Left lung (tissue), 4 donors: ENCODE measurements at regions not wholly inside any gene's neighbourhood (a gene's known extent, or its start where the extent isn't known, plus 50 kb on each side); places are given as distances from the start of the nearest gene placed in this dataset.

Source experiments
- ATAC-seq: fragments of 200-7000 bp; cut with Tn5 transposase; one replicate; pipeline ENCODE4 v1.9.1; 2020; ENCODE audit warnings: moderate library complexity
- DNase-seq, 4 donors: peaks; one replicate each; pipeline ENCODE4 v3.0.0-alpha.2; 2013 to 2020
- H3K27ac ChIP-seq, 2 donors: fragments of 200-600 bp; sonication (generic) in 1 of 2; one replicate each; pipeline versions ENCODE4 v1.5.0 to v1.8.0; 2020 to 2021
- H3K27me3 ChIP-seq, 2 donors: fragments of 200-600 bp; sonication (generic) in 1 of 2; one replicate each; pipeline versions ENCODE4 v1.5.0 to v1.8.0; 2020 to 2021
- H3K36me3 ChIP-seq, 2 donors: fragments of 200-600 bp; sonication (generic) in 1 of 2; one replicate each; pipeline versions ENCODE4 v1.5.0 to v1.8.0; 2020 to 2021
- H3K4me1 ChIP-seq, 2 donors: fragments of 200-600 bp; one replicate each; pipeline ENCODE4 v1.8.0; 2021
- H3K4me3 ChIP-seq, 2 donors: fragments of 200-600 bp; sonication (generic) in 1 of 2; one replicate each; pipeline versions ENCODE4 v1.5.0 to v1.8.0; 2020 to 2021; ENCODE audit warnings: mild to moderate bottlenecking in 1 of 2
- H3K9me3 ChIP-seq, 2 donors: fragments of 200-600 bp; sonication (generic) in 1 of 2; one replicate each; pipeline versions ENCODE4 v1.5.0 to v1.8.0; 2020 to 2021
- intact Hi-C, 2 donors: fragments of 100-400 bp; cut with DNase I; formaldehyde crosslinking; loops; one replicate each; pipeline versions ENCODE4 v1.11.2 to v1.14.2; 2022
- TF ChIP-seq, protein P1 (sequence below), 2 donors: fragments of 200-600 bp; sonication (generic) in 1 of 2; IDR thresholded peaks; one replicate each; pipeline versions ENCODE4 v1.5.0 to v1.8.0; 2021; ENCODE audit warnings: antibody characterized with exemption in 2 of 2
- donor health status: DM: no; HTN: yes; CAD: no.
- donor health status: DM: no; HTN: no; CAD: no.

DNA sequence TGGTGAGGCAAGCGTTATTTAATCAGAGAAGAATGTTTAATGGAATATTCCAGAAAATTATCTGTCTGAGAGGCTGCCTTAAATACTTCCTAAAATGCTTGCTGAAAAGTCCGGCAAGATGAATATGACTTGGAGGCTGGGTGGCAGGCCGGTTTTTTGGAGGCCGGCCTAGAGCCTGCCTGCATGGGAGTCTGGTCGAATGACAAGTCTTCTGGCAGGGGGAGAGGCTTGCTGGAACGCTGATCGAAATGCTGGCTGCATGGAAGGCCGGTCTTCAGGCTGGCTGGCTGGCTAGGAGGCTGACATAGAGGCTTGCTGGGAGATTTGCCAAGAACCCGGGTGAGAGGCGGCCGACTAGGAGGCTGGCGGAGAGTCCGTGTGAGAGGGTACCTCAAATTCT is 135.7 kb downstream of the OR13A1 start:
- DNase-seq (peak in 2 of 4 donors; percentile 15 to 60), ATAC-seq (peak; percentile 43)
- no peak overlapping the region for H3K4me3 ChIP-seq
- no peaks in the 10 kb centered on the region for H3K36me3 ChIP-seq
- H3K4me1 ChIP-seq, result no peaks in the 10 kb centered on the region
- no peaks in the 10 kb centered on the region for H3K27me3 ChIP-seq
- intact Hi-C loops, result no loop called here
- no peaks in the 10 kb centered on the region for H3K9me3 ChIP-seq
- TF ChIP-seq, protein P1, sequence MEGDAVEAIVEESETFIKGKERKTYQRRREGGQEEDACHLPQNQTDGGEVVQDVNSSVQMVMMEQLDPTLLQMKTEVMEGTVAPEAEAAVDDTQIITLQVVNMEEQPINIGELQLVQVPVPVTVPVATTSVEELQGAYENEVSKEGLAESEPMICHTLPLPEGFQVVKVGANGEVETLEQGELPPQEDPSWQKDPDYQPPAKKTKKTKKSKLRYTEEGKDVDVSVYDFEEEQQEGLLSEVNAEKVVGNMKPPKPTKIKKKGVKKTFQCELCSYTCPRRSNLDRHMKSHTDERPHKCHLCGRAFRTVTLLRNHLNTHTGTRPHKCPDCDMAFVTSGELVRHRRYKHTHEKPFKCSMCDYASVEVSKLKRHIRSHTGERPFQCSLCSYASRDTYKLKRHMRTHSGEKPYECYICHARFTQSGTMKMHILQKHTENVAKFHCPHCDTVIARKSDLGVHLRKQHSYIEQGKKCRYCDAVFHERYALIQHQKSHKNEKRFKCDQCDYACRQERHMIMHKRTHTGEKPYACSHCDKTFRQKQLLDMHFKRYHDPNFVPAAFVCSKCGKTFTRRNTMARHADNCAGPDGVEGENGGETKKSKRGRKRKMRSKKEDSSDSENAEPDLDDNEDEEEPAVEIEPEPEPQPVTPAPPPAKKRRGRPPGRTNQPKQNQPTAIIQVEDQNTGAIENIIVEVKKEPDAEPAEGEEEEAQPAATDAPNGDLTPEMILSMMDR (IDR thresholded peaks at IDR 0.05), result no peak
- H3K27ac ChIP-seq, result peak overlapping the region in 1 of 2 donors; percentile 39

DNA sequence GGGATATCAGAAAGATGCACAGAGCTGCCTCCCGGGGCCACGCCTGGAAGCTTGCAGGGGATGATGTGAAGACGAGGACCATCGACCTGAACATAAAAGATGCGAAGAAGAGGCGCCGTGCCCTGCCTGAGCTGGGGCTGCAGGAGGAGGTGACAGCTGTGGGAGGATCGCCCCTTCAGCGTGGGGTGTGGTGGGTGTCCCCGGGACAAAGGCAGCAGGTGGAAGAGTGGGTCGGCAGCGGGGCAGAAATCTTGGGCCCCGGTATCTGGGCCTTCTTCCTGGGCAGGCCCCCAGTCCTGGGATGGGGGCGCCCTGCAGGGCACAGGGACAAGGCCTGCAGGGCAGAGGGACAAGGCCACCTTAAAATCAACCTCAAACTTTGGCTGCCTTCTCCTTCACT is 134.9 kb downstream of the OR13A1 start:
- DNase-seq (peak in 1 of 4 donors; percentile 60), ATAC-seq (no peak)
- H3K4me3 ChIP-seq, result no peak overlapping the region
- no peaks in the 10 kb centered on the region for H3K4me1 ChIP-seq
- no peaks in the 10 kb centered on the region for H3K36me3 ChIP-seq
- TF ChIP-seq, protein P1 (IDR thresholded peaks at IDR 0.05), result no peak
- intact Hi-C loops, result no loop called here
- no peaks in the 10 kb centered on the region for H3K9me3 ChIP-seq
- H3K27me3 ChIP-seq, result no peaks in the 10 kb centered on the region
- no peak overlapping the region for H3K27ac ChIP-seq

DNA sequence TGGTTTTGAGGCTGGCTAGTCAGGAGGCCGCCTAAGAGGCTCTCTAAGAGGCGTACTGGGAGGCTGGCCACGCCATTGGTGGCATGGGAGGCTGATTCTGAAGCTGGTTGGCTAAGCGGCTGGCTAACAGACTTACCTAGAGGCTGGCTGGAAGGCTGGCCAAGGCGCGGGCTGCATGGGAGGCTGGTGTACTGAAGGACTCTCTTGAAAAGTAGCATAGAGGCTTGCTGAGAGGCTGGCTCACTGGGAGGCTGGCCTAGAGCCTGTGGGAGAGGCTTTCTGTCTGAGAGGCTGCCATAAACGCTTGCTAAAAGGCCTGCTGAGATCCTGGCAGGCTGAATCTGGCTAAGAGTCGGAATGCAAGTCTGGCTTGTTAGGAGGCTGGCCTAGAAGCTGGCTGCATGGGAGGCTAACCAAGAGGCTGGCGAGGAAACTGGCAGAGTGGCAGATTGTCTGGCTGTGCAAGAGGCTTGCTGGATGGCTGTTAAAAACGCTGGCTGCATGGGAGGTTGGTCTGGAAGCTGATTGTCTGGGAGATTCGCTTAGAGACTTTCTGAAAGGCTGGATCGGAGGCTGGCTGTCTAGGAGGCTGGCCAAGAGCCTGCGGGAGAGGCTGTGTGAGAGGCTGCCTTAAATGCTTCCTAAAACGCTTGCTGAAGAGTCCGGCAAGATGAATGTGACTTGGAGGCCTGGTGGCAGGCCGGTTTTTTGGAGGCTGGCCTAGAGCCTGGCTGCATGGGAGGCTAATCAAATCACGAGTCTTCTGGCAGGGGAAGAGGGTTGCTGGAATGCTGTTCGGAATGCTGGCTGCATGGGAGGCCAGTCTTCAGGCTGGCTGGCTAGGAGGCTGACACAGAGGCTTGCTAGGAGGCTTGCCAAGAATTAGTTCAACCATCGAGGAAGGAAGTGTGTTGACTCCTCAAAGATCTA is 134.2 kb downstream of the OR13A1 start:
- TF ChIP-seq, protein P1 (IDR thresholded peaks at IDR 0.05), result no peak
- Histone ChIP-seq H3K9me3 (no peaks in the 10 kb centered on the region), H3K27ac (peak overlapping the region in 1 of 2 donors; percentile 33), H3K27me3 (no peaks in the 10 kb centered on the region), H3K4me1 (no peaks in the 10 kb centered on the region), H3K36me3 (no peaks in the 10 kb centered on the region), H3K4me3 (no peak overlapping the region)
- intact Hi-C loops, result no loop called here
- DNase-seq (peak in 2 of 4 donors; percentile 35 to 54), ATAC-seq (peak; percentile 43)

DNA sequence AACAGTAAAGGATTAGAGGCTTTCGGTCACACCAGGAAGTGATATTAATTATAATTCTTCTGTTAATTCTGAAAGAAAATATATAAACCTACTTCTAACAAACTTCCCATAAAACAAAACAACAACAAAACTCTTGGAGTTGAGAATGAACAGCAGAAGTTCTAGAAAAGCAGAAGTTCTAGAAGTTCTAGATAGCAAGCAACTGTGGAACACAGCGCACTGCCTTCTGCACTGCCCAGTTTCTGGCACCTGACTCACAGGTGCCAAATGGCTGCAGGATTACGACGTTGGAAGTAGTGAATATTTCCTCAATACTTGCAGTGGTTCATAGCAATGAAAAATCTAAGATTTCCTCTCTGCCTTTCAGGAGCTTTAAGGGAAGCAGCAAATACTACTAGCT is 132.2 kb downstream of the OR13A1 start:
- Histone ChIP-seq H3K27me3 (no peaks in the 10 kb centered on the region), H3K27ac (no peak overlapping the region), H3K4me3 (no peak overlapping the region), H3K4me1 (no peaks in the 10 kb centered on the region), H3K9me3 (no peaks in the 10 kb centered on the region), H3K36me3 (no peaks in the 10 kb centered on the region)
- DNase-seq (no peak), ATAC-seq (no peak)
- TF ChIP-seq, protein P1 (IDR thresholded peaks at IDR 0.05), result no peak
- intact Hi-C loops, result no loop called here

DNA sequence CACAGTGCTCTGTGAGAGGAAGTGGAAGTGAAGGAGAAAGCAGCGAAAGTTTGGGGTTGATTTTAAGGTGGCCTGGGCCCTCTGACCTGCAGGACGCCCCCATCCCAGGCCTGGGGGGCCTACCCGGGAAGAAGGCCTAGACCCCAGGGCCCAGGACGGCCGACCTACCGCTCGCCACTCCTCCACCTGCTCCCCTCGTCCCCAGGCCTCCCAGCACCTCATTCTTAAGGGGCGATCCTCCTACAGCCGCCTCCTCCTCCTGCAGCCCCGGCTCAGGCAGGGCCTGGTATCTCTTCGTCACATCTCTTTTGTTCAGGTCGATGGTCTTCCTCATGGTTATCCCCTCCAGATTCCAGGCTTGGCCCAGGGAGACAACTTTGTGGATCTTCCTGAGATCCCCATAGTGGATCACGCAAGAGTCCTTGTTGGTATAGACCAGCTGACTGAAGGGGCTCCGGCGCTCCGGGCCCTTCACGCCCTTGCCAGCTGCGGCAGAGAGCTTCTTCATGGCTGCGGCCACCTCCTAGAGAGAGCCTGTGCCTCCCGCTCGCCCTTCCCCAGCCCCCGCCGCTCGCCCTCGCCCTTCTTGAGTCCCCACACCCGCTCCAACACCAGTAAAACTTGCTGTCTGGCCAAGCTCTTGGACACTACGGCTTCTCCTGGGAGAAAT is 117.5 kb downstream of the OR13A1 start:
- Histone ChIP-seq H3K9me3 (no peaks in the 10 kb centered on the region), H3K36me3 (no peaks in the 10 kb centered on the region), H3K4me1 (no peaks in the 10 kb centered on the region), H3K27me3 (peaks cover 6 to 28% of the 10 kb centered on the region in 2 donors), H3K27ac (no peak overlapping the region), H3K4me3 (no peak overlapping the region)
- ATAC-seq (no peak), DNase-seq (peak in 1 of 4 donors; percentile 65)
- intact Hi-C loops, result no loop called here
- TF ChIP-seq, protein P1 (IDR thresholded peaks at IDR 0.05), result no peak
